T-helper 2 cell treated with Interferon-gamma antibody and Interleukin-4, amounts not matched to agents 100 ng/mL and 5 ng/mL, for 36 hours (primary cell): ENCODE measurements at regions not wholly inside any gene's neighbourhood (a gene's known extent, or its start where the extent isn't known, plus 50 kb on each side); places are given as distances from the start of the nearest gene placed in this dataset.

ENCODE experiments used
- intact Hi-C: fragments of 100-400 bp; cut with micrococcal nuclease; formaldehyde crosslinking; loops from one replicate; pipeline ENCODE4 v1.15.1; 2023

GRCh38 chr22:49570032-49570848 is 257.4 kb downstream of the BRD1 start:
- intact Hi-C loops: no loop called here

DNA sequence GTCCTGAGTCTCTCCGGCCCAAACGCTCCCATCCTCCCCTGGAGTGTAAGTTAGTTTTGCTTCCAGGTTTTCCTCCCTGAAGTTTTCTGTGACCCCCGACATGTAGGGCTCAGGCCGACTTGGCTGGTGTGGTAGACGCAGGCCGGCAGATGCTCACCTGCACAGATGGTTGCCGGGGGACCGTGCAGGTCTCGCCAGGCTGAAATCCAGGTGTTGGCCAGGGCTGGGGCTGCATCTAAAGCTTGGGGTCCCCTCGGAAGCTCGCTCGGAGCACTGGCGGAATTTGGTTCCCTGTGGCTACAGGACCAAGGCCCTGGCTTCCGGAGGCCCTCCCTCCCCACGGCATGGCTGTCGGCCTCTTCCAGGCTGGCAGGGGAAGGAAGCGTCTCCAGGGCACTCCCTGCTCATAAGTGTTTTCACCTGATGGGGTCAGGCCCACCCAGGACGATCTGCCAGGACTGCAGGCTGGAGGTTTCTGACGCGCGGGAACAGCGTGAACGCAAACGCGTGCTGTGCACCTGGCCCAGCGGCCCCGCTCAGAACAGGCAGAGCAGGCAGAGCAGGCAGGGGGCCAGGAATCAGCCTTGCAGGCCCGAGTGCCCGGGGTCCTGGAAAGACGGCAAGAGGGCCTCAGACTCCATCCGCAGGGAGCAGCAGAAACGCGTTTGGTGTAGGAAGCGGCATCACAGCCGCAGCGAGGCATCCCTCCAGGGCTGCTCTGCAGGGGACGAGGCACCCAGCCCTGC is 258.2 kb downstream of the BRD1 start:
- intact Hi-C loops: no loop called here

DNA sequence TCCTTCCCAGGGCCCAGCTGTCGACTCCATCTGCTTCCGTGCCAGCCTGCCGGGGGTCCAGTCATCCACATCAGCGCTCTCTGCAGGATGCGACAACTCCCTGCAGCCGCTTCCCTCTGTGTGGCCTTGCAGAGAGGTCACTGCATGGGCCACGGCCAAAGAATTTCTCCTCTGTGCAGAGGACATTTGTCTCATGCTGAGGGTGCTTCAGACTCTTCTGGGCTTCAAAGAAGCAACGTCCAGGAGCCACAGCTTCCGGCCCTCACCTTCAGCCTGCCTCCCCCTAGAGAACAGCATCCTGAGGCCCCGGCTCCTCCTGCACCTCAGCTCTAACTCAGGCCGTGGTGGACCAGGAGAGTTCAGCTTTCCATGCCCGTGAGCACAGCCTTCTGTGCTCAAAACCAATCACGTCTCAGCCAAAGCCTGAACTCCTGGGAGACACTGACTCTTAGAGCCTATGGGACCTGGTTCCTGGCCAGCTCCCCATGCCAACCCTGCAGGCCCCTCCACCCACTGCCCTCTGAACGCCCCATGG is 258.9 kb downstream of the BRD1 start:
- intact Hi-C loops: no loop called here

DNA sequence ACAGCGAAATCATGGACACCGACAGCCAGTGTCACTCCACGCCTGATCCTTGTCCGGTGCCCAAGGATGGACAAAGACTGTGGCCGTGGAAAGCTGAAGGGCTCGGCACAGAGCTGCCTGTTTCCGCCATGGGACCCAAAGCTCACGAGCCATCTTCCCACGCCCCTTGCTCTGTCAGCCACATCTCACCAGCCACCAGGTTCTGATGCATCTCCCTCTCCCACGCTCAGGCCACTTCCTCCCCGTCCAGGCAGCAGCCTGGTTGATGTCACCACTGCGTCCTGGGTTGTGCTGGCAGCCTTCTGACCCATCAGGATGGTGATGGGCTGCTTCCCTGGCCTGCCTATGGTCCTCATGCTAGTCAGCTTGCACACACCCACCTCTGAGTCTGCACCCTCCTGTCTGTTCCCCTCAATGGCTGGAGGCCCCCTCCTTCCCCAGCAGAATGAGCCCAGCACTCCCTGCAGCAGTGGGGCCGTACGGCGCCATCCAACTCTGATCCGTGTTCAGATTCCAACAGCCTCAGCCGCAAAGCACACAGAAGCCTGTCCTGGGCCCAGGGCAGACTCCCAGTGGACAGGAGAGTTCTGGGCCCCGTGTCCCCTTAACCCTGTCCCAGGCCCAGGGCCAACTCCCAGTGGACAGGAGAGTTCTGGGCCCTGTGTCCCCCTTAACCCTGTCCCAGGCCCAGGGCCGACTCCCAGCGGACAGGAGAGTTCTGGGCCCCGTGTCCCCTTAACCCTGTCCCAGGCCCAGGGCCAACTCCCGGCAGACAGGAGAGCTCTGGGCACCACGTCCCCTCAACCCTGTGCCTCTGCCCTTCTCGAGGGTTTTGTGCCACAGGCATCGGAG is 259.5 kb downstream of the BRD1 start:
- intact Hi-C loops: no loop called here

- intact Hi-C loops: no loop called here
Measured at GRCh38 chr22:49566693-49567092, 261.0 kb downstream of the BRD1 start.

DNA sequence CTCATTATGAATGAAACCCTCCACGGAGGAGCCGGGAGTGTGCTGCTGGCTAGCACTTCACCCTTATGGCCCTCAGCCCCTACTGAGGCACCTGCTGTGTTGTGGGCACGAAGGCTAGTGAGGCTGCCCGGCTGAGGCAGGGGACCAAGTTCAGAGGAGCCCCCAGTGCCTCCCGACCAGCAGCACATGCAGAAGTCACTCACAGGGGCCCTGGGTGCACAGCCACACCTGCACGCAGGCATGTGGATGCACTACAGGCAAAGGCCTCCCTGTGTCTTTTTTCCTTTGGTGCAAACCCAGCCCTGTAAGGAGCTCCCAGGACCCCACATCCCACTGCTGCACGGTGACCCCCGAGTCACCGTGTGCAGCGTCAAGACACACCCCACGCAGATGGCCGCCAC is 261.5 kb downstream of the BRD1 start:
- intact Hi-C loops: no loop called here

DNA sequence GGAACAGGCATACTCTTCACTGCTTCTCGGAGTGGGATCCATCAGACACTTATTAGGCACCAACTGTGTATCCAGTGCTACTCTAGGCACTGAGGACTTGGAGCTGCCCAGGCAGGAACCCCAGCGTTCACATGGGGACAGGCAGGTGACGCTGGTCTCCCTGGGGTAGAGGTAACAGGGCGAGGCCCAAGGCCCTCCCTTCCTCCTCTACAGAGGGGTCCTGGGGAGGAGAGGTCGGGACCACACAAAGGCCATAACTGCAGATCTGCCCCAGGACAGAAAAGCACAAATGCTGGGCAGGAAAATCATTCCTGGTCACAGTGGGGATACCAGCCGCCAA is 262.2 kb downstream of the BRD1 start:
- intact Hi-C loops: no loop called here

GRCh38 chr22:49564666-49565515 is 262.8 kb downstream of the BRD1 start:
- intact Hi-C loops: no loop called here

DNA sequence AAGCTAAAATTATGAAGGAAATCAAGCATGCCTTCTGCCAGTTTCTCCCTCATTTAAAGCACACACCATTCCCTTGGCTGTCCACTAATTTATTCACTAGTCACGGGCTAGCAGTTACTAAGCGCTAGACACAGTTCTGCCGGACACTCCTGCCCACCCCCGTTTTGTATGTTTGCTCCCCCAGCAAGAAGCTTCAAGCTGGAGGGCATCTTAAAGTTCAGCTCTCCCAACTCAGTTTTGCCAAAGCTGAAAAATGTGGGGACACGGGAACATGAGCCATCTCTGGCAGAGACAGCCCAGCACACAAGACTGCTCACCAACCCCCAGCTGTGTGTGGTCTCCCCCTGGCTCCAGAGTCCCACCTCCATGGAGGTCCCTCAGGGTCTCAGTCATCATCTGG is 263.6 kb downstream of the BRD1 start:
- intact Hi-C loops: no loop called here

- intact Hi-C loops: no loop called here
Measured at GRCh38 chr22:49562685-49563249, 264.9 kb downstream of the BRD1 start.

DNA sequence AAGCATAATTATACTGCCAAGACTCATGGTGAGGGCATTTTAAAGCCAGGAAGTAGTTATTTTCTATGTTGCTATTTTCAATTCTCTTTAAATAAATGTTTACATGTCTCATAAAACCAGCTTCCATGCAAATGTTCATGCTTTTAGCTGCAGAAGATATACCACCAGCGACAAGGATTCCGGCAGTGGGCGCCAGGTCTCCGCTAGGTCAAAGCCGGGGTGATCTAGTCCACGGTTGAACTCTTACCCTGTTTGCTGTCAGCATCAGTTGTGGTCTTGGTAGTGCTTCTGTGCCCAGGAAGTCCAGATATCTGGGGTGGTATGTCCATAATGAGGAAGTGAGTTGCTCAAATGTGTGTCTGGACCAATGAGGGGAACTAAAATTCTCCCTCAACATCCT is 265.7 kb downstream of the BRD1 start:
- intact Hi-C loops: no loop called here

- intact Hi-C loops: no loop called here
Measured at GRCh38 chr22:49561338-49561737, 266.3 kb downstream of the BRD1 start.

DNA sequence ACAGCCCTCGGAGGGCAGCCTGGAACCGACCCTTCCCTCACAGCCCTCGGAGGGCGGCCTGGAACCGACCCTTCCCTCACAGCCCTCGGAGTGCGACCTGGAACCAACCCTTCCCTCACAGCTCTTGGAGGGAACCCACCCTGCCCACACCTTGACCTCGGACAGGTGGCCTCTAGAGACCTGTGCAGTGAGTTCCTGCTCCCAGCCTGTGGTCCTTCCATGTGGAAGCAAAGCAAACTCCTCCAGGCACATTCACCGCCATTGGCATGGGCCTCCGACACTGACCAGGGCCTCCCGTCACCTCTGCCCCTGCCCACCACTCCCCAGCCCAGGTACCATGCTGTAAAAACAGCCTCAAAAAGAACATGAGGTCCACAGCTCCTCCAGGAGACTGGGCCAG is 272.1 kb downstream of the BRD1 start:
- intact Hi-C loops: no loop called here

- intact Hi-C loops: no loop called here
Measured at GRCh38 chr22:49554741-49555140, 272.9 kb downstream of the BRD1 start.

- intact Hi-C loops: no loop called here
Measured at GRCh38 chr22:49554296-49554625, 273.4 kb downstream of the BRD1 start.

GRCh38 chr22:49553518-49554295 is 274.0 kb downstream of the BRD1 start:
- intact Hi-C loops: no loop called here

DNA sequence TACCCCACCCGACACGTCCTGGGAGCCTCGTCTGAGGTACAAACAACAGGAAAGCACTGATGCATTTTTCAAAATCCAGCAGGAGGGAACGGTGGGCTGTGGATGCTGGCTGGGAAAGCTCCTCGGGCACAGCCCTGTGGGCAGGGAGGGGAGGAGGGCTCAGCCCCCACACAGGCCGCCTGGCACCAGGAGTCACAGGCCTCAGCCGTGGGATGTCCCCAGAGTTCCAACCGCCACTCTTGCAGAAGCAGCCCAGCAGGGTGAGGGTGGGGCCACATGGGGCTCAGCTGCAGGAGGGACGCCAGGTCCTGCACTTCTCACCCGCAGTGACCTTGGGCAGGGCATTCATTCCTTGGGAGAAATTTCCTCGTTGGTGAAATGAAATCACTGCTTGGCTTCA is 274.6 kb downstream of the BRD1 start:
- intact Hi-C loops: no loop called here

DNA sequence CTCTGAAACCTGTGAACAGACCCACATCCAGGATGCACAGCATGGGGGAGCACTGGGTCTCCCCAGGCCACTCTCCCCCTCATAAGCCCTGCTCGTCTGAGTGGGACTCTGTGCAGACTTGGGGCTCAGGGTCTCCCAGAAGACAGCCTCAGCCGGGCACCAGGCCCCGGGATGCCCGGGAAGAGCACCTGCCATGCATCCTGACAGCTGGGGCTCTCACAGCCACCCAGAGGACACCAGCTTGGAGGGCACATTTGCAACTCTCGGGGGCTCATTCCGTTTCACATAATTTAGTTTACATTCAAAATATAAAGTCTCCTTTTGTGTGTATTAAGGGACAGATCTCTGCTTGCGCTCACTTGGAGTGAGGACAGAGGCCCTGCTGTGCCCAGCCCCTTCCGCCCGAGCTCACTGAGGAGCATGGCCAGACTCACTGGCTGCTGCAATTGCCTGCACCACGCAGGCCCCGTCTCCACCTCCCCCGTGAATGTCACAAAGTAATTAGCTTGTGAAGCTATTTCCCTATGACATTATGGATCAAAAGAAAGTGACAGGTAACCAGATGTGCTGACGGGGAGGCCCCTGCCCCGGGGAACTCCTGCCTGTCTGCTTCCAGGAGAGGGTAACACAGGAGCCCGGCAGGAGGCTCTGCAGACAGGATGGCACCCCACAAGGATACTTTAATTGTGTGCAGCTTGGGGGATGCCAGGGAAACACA is 275.6 kb downstream of the BRD1 start:
- intact Hi-C loops: no loop called here

DNA sequence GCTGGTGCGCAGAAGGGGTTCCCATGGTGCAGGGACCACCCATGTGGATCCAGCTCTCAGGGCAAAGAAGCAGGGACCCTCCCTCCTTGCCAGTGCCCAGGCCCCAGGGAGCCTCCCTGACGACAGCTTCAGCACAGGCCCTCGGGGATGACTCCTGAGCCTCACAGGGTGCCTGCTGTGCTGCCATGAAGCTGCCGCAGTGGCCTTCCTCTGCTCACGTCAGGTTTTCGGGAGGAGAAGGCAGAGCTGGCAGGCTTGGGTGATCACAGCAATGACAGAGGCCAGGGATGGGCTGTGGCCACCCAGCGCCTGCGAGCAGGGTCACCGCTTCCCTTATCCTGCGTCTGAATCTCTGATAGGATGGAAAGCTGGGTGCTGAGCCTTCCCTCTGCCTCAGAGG is 276.2 kb downstream of the BRD1 start:
- intact Hi-C loops: no loop called here
